ENCODE measurements at regions not wholly inside any gene's neighbourhood (a gene's known extent, or its start where the extent isn't known, plus 50 kb on each side); places are given as distances from the start of the nearest gene placed in this dataset.

DNA sequence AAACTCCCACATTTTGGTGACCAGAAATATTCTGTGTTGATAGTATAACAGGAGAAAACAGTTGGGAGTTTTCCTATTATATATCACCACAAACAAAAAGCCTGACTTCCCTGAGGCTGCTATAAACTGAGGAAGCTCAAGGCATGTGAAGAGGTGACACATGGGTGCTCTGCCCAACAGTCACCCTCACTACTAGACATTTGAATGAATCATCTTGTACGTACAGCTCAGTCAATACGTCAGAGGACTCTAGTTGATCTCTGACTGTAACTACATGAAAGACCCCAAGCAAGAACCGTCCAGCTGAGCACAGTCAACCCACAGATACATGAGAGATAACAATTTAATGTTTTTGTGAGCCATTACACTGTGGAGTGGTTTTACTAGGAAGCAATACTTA, 338.3 kb upstream of the ATP11B start:
- DNase-seq (ENCODE audit: low spot score): no peak

DNA sequence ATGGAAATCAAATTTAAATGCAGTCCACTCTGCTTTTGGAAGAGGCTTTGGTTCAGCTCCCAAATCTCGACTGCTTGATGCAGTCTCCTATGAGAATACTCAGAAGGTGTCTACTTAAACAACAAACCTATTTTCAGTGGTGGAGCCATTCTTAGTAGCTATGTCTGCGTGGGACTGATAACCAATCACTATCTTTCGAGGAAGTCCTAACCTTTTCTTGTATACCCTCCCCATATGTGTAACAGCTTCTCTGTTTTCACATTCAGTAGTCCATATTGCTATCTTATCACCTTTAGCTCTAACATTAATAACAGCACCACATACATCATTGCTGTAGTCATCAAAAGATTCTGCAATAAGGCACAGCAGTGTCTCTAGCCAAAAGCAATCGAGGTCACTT, 333.0 kb upstream of the ATP11B start:
- DNase-seq (ENCODE audit: low spot score): no peak

DNA sequence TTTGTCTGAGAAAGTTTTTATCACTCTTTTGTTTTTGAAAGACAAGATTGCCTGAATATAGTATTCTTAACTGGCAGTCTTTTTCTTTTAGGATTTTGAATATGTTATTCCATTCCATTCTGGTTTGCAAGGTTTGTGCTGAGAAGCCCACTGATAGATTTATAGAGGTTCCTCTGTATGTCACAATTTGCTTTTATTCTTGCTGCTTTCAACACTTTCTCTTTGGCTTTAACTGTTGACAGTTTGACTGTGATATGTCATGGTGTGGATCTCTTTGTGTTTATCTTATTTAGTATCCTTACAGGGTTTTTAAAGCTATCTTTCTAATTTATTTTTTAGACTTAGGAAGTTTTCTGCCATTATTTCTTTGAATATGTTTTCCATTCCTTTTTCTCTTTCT, 331.2 kb upstream of the ATP11B start:
- no peak for DNase-seq (ENCODE audit: low spot score)

DNA sequence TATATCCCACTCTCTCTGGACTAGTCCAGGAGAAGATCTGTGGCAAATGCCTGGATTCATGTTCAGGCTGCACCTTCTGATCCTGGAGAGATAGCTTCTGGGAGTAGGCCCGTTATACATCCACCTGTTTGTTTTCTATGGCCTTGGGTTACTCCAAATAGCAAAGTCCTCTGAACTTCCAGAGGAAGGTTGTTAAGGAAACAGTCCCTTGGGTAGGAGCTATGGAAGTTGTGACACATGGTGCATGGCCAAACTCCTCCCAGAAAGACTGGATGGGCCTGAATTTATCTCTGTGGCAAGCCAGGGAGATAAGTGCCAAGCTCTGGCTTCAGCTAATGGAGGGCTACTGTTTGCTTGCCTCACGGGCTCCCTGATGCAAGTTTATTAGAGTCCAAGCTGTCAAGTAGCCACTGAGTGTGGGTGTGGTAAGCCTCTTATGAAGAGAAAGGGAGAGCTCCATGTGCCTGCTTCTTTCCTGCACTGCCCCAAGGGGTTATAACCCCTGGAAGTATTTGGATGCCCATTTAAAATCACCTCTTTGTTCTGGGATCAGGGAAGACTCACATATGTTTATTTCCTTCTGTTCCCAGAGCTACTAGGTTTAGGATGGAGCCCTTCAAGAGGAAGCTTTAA, 328.7 kb upstream of the ATP11B start:
- DNase-seq (ENCODE audit: low spot score): no peak

DNA sequence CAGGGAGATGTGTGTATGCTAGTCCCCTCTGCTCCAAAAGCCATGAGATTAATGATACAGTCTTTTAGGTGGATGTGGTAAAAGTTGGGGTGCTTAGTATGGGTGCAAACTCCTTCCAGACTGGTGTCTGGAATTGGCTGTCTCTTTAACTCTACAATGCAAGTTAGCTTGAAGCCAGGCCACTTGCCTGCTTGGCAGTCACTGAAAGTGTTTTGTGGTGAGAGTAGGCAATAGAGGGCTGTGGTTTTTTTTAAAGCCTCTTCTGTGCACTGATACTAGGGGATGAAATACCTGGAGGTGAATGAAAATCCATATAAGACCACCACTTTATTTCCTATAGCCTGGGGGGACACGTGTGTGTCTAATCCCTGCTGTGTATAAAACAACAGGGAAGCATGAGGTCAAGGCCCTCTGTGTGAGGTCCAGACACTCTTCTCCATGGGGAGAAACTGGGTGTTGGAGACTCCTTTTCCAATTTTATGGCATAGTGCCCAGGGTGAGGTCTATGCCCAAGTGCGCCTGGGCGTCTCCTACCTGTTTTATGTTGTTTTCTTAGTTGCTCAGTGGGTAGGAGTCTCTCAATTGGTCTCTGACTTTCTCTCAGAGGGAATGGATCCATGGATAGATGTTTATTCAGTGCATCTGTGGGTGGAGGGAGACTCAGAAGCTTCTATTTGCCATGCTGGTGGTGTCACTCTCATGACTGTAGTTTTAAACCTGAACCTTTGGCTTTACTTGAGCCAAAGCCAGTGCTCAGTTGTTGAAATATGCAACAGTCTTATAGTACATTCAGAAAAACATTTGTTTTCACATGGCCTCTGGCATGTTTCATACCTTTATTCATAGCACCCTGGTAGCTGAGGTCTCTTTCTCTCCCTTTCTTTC, 327.8 kb upstream of the ATP11B start:
- DNase-seq (ENCODE audit: low spot score): no peak

DNA sequence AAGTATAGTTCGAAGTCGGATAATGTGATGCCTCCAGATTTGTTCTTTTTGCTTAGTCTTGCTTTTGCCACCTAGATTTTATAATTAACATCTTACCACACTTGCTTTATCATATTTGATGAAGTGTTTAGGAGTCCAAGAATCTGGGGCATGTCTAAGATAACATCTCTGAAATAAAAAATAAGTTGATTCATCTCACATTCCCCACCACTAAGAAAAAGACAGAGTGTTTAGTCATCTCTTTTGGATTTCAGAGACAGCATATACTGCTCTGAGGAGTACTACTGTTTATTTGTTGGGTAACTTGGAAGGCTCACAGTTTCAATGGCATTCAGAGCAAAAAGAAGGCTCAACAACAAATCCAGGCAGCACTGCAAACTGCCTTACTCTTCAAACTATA, 324.2 kb upstream of the ATP11B start:
- no peak for DNase-seq (ENCODE audit: low spot score)

DNA sequence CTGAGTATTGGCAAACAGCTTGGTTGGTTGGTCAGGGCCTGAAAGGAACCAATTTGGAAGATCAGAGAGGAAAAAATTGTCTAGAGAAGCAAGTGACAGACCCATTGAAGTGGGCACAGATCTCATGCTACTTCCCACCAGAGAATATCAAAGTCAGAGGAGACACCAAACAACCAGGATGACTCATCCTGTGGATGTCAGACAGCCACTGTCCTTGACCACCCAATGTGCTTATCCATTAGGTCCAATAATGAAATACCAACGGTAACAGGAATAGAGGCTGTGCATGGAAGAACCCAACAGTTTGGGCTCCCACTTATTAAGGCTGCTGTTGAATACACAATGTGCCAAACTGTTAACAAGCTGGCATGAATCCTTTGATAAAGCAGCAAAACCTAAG, 323.1 kb upstream of the ATP11B start:
- no peak for DNase-seq (ENCODE audit: low spot score)

DNA sequence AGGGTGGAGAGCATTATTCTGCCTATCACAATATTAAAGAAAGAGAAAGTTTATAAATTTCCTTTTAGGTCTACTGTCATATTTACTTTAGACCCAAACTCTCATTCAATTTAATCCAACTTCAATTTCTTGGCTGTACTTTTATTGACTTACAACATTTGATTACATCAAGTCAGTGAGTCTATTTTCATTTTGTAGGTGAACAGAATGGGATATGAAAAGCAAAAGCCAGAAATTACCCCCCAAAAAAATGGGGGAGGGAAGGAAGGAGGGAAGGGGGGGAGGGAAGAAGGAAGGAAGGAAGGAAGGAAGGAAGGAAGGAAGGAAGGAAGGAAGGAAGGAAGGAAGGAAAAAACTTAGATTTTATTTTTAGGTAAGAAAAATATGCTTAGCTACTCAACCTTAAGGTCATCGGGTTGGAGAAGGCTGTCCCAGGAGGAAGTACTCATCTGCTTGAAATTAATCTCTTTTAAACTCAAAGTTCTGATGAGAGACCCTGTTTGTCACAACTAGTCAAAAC, 320.1 kb upstream of the ATP11B start:
- no peak for DNase-seq (ENCODE audit: low spot score)

DNA sequence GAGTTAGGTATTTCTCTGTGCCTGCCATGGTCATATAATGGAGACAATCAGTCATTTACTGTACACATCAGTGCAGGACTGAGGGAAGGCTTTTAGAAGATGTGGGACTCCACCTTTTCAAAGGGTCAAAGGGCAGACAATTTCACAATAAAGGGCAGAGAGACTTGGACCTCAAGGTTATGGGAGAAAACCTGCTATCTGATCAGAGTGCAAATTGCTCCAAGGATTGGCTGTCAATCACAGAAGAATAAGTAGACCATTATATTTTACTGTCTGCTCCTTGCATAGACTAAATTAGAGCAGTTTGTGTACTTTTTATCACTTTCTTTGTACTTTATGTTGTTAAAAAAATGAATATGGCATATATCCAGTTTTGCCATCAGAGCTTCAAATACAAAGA, 314.9 kb upstream of the ATP11B start:
- no peak for DNase-seq (ENCODE audit: low spot score)

DNA sequence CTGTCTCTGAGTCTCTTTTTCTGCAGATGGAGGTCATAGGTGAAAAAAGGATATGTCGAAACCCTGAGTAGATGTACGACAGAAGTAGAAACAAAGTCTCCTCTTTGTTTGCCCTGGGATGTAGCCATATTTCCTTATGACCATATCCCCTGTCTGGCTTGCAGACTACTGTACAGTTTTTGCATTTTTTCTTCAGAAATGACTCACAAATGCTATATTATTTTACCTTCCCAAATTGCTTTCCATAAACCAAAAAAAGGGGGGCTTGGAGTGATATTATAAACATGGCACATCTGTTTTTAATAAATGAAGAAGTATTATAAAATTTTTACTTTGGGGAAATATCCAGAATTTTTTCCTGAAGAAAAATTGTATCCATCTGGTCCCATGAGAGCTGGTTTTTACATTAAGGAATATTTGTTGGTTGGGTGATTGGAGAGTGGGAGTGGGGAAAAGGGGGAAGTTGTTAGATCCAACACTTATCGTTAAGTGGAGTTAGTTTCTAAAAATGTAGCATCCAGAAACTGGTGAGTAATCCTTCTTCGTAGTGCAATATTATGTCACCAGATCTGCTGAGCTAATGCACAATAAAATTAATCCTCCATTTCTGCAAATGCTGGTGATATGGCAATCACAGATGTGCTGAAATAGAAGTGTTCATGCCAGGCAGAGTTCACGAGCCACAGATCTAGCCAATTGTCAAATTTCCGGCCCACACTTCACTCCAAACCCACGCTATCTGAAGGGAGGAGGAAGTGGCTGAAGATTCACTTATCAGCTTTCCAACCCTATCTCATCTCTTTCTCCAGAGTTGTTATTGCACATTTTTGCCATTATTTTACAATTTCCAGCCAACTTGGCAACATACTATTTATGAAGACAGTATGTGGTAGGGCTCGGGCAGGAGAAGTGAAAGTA, 313.6 kb upstream of the ATP11B start:
- no peak for DNase-seq (ENCODE audit: low spot score)

DNA sequence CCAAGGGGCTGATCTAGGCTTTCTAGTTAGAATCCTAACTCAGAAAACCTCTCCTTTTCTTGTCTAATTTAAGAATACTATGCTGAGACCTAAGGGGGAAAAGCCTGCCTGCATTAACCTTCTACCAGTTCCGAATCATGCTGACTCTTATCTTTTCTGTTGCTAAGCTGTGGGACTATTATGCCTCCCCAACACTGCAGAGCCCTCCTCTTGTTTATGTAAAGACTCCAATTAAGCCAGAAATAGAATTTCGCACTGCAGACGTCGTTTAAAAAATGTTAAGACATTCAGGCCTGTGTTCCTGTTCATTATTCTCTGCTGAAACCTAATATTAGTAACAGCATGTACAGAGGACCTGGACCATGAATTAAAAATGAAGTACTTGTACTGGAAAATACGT, 310.6 kb upstream of the ATP11B start:
- DNase-seq (ENCODE audit: low spot score): no peak

DNA sequence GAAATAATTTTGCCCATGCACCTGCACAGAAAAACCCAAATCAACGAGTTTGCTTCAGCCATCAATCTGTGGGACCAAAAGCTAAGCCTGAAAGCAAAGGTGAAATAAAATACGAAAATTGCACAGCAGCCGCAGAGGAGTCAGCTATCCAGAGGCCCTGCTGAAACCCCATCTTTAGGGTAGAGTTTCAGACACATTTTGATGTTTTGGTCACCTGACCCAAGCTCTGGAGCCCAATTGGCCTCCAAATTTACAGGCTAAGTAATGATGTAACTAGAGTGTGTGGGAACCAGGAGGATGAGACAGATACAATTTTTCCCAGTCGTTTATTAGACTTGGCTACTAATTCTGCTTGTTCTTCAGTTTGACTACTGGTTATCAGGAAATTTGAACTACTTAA, 308.6 kb upstream of the ATP11B start:
- DNase-seq (ENCODE audit: low spot score): no peak

DNA sequence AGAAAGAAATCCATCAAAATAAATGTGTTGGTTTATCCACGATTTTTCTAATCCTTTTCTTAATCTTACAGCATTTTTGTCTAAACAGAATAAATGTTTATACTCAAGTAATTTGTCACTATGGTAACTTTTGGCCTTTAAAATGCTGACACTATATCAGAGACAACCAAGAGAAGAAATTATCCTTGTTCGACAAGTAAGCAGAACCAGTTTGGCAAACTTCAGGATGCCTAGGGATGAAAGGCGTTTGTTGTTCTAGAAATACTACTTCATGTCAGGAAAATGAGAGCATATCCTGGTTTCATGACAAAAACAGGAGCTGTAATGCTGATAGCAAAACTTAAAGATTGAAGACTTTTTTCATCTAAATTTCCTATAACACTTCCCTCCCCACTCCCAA, 308.0 kb upstream of the ATP11B start:
- no peak for DNase-seq (ENCODE audit: low spot score)

DNA sequence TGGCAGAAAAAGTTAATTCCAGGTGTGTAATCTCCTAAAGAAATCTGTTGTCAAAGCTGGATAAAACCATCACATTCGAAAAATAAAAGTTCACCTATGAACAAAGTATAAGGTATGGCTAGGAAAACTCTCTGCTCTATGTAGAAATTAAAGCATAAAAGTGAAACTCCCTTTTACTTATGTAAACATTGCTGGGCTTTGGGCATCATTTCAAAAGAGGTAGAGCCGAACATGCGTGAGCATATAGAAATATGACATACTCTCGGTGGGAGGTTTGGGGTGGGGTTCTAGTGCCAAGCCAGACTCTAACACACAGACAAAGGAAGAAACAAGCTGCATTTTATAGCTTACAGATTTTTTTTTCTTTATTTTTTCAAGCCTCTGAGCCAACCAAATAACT, 306.8 kb upstream of the ATP11B start:
- DNase-seq (ENCODE audit: low spot score): no peak

DNA sequence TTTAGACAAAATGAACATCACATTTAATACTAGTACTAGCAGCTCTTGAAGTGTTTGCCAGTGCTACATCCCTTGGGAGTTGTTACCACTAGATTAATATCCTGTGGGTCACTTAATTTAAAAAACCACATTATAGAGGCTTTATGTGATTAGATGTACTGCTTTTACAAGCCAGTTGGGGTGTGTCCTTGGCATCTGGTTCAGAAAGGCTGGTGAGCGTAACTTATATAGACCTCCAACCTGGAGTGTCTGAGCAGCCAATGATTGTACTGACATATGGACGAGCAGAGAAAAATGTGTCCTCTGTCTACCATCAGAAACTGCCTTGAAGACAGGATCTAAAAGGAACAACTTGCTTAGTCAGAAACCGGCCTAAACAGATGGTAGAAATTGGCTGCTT, 306.2 kb upstream of the ATP11B start:
- DNase-seq (ENCODE audit: low spot score): no peak

DNA sequence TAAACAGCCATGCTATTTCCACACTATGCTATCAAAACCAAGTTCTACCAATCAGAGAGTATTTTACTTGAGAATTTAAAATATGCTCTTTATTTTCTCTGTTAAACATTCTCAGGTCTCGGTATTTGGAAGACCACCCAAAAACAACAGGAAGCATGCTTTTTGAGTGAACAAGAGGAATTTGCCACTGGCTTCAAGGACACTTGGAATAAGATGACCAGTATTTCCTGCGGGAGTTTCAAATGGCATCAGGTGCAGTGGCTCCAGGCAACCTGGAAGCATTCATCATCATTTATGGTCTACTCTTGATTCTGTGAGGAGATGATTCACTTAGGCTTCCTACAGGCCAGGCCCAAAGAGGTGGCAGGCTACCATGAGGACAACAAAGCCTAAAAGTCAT, 305.7 kb upstream of the ATP11B start:
- DNase-seq (ENCODE audit: low spot score): no peak

DNA sequence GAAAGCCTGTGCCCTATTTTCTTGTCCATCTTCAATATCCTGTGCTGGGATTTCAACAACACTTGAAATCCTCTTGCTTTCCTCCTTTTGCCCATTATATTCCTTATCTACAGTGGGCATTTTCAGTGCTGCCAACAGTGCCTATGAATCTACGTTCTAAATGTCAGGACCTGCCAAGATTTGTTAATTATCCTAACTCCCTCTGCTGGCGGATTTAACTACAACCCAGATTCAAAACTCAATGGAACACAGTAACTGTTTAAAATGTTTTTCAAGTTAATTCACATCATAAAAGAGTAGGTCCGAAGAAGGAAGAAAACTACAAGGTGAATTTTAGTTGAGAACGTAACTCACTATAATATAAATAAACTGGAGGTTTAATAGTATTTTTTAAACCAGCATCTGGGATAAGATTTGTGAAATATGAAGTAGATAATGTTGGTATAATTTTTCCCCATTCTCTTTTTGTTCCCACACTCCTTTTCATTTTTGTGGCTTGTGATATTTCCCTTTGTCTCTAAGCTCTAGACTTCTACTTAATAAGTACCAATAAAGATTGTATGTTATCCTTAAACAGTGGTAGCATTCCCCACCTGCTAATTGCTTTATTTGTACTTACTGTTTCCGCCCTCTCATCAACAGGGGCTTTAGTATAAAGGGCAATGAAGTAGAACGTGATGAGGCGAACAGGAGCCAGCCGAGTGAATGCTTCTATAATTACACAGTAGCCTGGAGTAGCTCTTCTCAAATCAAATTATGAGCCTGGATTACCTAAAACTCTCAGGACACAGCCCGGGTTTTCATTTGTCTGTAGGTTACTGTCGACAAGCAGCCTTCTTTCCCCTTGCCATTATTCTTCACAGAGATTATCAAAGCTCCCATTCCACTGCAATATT, 302.5 kb upstream of the ATP11B start:
- no peak for DNase-seq (ENCODE audit: low spot score)

DNA sequence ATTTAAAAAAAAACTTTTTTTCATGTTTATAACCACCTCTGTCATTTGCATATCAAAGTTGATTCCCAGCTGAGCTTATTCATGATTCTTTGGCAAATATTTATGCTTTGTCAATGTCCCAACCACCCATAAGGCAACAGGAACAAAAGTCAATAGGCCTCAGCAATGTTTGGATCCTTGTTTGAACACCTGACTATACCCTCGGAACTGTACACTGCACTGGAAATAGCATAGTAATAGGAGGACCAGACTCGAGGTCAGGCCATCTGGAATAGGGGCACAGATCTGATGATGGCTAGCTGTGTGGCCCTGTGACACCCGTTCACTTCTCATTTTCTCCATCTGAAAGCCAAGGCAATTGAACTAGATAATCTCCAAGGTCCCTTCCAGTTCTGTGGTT, 301.7 kb upstream of the ATP11B start:
- DNase-seq (ENCODE audit: low spot score): no peak

DNA sequence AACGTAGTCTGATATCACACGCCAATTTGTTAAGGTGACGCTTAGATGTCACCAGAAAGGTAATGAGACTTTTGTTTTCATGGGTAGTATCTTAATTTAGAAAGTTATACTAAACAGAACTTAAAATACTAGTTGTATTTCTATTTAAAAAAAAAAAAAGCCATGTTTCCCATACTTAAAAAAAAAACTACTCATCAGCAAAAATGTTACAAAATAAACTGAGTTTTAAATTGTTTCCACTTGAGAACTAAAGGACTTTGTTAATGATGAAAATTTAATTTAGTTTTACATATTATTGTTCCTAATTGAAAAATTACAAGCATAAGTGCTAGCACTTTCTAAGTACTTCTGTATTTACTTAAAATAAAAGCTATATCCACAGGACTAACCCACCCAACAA, 300.8 kb upstream of the ATP11B start:
- DNase-seq (ENCODE audit: low spot score): no peak

DNA sequence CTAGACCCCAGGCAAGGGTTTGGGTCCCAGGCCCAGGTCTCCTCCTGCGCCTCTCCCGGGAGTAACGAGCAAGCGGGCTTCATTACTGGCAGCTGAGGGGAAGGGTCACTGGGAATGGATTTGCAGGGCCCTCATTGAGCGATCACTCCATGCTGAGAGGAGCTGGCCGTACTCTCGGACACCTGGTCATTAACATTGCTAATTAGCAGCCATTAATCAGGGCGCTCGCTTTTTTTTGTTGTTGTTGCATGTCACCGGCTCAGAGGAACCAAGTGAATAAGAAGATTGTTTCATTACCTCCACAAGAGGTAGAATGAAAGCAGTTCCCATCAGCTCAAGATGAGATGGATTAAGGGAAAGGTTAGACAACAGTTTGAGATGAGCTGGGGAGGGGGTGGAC, 293.0 kb upstream of the ATP11B start:
- DNase-seq (ENCODE audit: low spot score): no peak

DNA sequence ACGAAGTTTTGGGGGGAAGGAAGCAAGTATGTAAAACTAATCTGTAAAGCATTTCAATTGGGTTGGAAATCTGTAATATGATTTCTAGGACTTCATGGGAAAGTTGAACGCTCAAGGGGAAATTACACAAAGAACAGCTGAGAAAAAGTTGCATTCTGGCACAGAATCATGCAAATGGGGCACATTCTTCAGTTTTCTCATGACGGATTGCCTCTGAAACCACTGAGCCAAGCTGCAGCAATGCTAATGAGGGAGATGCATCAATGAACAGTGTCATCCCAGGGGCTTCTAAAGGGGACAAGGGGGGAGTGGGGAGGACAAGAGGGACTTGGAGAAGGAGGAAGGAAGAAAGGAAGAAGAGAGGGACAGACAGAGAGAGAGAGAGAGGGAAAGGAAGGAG, 291.4 kb upstream of the ATP11B start:
- DNase-seq (ENCODE audit: low spot score): no peak

DNA sequence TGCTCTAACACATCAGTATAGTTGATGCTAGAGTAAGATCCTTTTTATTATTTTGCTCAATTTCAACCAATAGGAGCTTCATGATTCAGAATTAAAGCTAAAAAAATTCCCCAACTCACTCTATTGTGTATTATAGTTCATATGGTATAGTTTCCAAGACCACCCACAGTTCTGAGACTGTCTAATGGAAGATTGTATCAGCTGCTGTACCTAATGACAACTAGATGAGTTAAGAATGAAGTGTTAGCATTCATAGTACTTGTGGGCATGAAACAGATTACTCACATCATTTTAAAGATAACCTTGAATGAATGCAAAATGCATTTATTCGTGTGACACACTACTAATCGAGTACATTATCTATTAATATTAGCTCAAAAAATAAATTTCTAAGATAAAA, 289.9 kb upstream of the ATP11B start:
- no peak for DNase-seq (ENCODE audit: low spot score)

Data from HuH-7.5 (cell line).